ENCODE measurements at regions not wholly inside any gene's neighbourhood (a gene's known extent, or its start where the extent isn't known, plus 50 kb on each side); places are given as distances from the start of the nearest gene placed in this dataset.
"Not testable (repeated sequence)": the region's sequence is repeated elsewhere in the genome, so short reads cannot be mapped to it uniquely, and the experiment has no call there.

DNA sequence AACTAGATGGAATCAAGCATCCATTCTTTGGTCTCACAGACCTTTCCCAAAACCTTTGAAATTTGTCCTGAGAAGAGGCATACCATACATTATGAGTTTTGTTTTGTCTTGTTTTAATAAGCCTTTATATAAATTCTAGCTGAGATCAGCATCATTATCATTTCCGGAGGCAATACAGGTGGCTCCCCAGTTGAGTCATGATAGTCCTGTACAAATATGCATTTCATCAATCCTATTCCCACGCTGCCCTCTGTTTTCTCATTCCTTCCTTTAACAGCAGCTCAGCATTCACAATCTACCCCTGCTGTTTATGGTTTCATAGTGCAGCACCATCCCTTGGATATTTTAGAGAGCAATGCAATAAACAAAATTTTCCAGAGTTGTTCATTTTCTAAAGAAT lies 216.7 kb downstream of the TXNL1 start:
- no TSS peak for BruUV-seq (replicated peaks)

DNA sequence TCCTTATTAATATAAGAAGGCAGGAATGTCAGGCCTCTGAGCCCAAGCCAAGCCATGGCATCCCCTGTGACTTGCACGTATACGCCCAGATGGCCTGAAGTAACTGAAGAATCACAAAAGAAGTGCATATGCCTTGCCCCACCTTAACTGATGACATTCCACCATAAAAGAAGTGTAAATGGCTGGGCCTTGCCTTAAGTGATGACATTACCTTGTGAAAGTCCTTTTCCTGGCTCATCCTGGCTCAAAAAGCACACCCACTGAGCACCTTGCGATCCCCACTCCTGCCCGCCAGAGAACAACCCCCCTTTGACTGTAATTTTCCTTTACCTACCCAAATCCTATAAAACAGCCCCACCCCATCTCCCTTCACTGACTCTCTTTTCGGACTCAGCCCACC lies 217.5 kb downstream of the TXNL1 start:
- H3K9me1 ChIP-seq (ENCODE audit: control insufficient read depth, insufficient read depth, low read length); in situ Hi-C loops (cut with MboI); POLR2A ChIA-PET; H3K4me3 ChIP-seq; H2AFZ ChIP-seq (ENCODE audit: low read depth, low read length); CTCF ChIA-PET (ENCODE audit: low intra/inter-chr PET ratio); H3K4me2 ChIP-seq (ENCODE audit: insufficient read depth, low read length); FAIRE-seq; DNase-seq (ENCODE audit: extremely low read depth in 1 of 4, low spot score in 3 of 4); H3K27me3 ChIP-seq (ENCODE audit: control insufficient read depth in 2 of 2, insufficient read depth in 2 of 2, low read length in 2 of 2); H3K9ac ChIP-seq (ENCODE audit: insufficient read depth in 1 of 2, low read depth in 2 of 2, low read length in 2 of 2); H3K9me3 ChIP-seq (replicated peaks; ENCODE audit: control insufficient read depth, insufficient read depth, low read depth, low read length); H3K79me2 ChIP-seq (ENCODE audit: control insufficient read depth, insufficient read depth, low read length); H3K4me1 ChIP-seq (replicated peaks in 1 of 2; ENCODE audit: control insufficient read depth in 2 of 2, insufficient read depth in 2 of 2, low read length in 2 of 2); ATAC-seq; BruUV-seq (replicated peaks); H3K36me3 ChIP-seq (ENCODE audit: control insufficient read depth, insufficient read depth, low read length); intact Hi-C loops (cut with micrococcal nuclease); H3K27ac ChIP-seq (ENCODE audit: extremely low read depth, low read depth, low read length); H4K20me1 ChIP-seq (replicated peaks; ENCODE audit: control insufficient read depth, insufficient read depth, low read length): not testable (repeated sequence)
- WGBS (ENCODE audit: insufficient coverage, low coverage, missing lambda C conversion rate) = 0% methylated on average over 2 of the region's 5 CpGs

More for the DNA sequence above, 216.7 kb downstream of the TXNL1 start:
- FAIRE-seq (no peak), DNase-seq (ENCODE audit: extremely low read depth in 1 of 4, low spot score in 3 of 4) (no peak), ATAC-seq (no peak)
- Histone ChIP-seq H3K9me1 (ENCODE audit: control insufficient read depth, insufficient read depth, low read length) (no peaks in the 10 kb centered on the region), H3K4me3 (no peak overlapping the region), H3K79me2 (ENCODE audit: control insufficient read depth, insufficient read depth, low read length) (no peaks in the 10 kb centered on the region), H3K9ac (ENCODE audit: insufficient read depth in 1 of 2, low read depth in 2 of 2, low read length in 2 of 2) (no peak overlapping the region), H3K36me3 (ENCODE audit: control insufficient read depth, insufficient read depth, low read length) (no peaks in the 10 kb centered on the region), H4K20me1 (replicated peaks; ENCODE audit: control insufficient read depth, insufficient read depth, low read length) (no peaks in the 10 kb centered on the region), H3K9me3 (replicated peaks; ENCODE audit: control insufficient read depth, insufficient read depth, low read depth, low read length) (no peaks in the 10 kb centered on the region), H2AFZ (ENCODE audit: low read depth, low read length) (no peak overlapping the region), H3K4me2 (ENCODE audit: insufficient read depth, low read length) (no peak overlapping the region), H3K4me1 (replicated peaks in 1 of 2; ENCODE audit: control insufficient read depth in 2 of 2, insufficient read depth in 2 of 2, low read length in 2 of 2) (no peaks in the 10 kb centered on the region), H3K27ac (ENCODE audit: extremely low read depth, low read depth, low read length) (no peak overlapping the region), H3K27me3 (ENCODE audit: control insufficient read depth in 2 of 2, insufficient read depth in 2 of 2, low read length in 2 of 2) (no peaks in the 10 kb centered on the region)
- POLR2A ChIA-PET = no interaction called here
- TF ChIP-seq, protein P1, sequence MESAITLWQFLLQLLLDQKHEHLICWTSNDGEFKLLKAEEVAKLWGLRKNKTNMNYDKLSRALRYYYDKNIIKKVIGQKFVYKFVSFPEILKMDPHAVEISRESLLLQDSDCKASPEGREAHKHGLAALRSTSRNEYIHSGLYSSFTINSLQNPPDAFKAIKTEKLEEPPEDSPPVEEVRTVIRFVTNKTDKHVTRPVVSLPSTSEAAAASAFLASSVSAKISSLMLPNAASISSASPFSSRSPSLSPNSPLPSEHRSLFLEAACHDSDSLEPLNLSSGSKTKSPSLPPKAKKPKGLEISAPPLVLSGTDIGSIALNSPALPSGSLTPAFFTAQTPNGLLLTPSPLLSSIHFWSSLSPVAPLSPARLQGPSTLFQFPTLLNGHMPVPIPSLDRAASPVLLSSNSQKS (CRISPR knock-in tag; IDR thresholded peaks at IDR 0.05) = no peak
- no peak for TF ChIP-seq MAFG (tag; conservative IDR thresholded peaks at IDR 0.05)
- TF ChIP-seq, protein P2, sequence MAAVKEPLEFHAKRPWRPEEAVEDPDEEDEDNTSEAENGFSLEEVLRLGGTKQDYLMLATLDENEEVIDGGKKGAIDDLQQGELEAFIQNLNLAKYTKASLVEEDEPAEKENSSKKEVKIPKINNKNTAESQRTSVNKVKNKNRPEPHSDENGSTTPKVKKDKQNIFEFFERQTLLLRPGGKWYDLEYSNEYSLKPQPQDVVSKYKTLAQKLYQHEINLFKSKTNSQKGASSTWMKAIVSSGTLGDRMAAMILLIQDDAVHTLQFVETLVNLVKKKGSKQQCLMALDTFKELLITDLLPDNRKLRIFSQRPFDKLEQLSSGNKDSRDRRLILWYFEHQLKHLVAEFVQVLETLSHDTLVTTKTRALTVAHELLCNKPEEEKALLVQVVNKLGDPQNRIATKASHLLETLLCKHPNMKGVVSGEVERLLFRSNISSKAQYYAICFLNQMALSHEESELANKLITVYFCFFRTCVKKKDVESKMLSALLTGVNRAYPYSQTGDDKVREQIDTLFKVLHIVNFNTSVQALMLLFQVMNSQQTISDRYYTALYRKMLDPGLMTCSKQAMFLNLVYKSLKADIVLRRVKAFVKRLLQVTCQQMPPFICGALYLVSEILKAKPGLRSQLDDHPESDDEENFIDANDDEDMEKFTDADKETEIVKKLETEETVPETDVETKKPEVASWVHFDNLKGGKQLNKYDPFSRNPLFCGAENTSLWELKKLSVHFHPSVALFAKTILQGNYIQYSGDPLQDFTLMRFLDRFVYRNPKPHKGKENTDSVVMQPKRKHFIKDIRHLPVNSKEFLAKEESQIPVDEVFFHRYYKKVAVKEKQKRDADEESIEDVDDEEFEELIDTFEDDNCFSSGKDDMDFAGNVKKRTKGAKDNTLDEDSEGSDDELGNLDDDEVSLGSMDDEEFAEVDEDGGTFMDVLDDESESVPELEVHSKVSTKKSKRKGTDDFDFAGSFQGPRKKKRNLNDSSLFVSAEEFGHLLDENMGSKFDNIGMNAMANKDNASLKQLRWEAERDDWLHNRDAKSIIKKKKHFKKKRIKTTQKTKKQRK (IDR thresholded peaks at IDR 0.05; ENCODE audit: borderline replicate concordance, low read depth, low read length) = no peak
- in situ Hi-C loops (cut with MboI) = no loop called here
- intact Hi-C loops (cut with micrococcal nuclease) = no loop called here
- 0% methylated on average over 2 of the region's 2 CpGs for WGBS (ENCODE audit: insufficient coverage, low coverage, missing lambda C conversion rate)
- CTCF ChIA-PET (ENCODE audit: low intra/inter-chr PET ratio) = no interaction called here
